MCF 10A (cell line): ENCODE measurements at regions not wholly inside any gene's neighbourhood (a gene's known extent, or its start where the extent isn't known, plus 50 kb on each side); places are given as distances from the start of the nearest gene placed in this dataset.

Experiments
- BruUV-seq: library from RNA; stranded (reverse); fragments of 400-500 nt; replicated peaks from 2 replicates; lab custom pipeline; 2021; lab: Mats Ljungman, UMichigan
- CTCF ChIA-PET: fragments of 300-600 bp; sonication (Branson Sonifier 250); formaldehyde crosslinking; extraction: SDS; loops from one replicate; lab custom pipeline; 2021; ENCODE audit warnings: antibody characterized with exemption, inconsistent platforms; lab: Yijun Ruan, JAX
- POLR2A ChIA-PET: fragments of 300-600, 350-650 bp; sonication (Branson Sonifier 250); formaldehyde crosslinking; extraction: SDS; loops from one replicate; lab custom pipeline; 2020; ENCODE audit warnings: antibody characterized with exemption, inconsistent platforms; lab: Yijun Ruan, JAX
- DNase-seq: peaks from one replicate; pipeline ENCODE4 v3.0.0-alpha.2; 2018; ENCODE audit not compliant: unreplicated experiment
- H3K27ac Mint-ChIP-seq: one replicate; pipeline ENCODE4 v1.8.0; 2022; ENCODE audit warnings: mild to moderate bottlenecking, low read depth, mixed read lengths; ENCODE audit not compliant: unreplicated experiment
- H3K27me3 Mint-ChIP-seq: one replicate; pipeline ENCODE4 v1.8.0; 2022; ENCODE audit warnings: mixed read lengths; ENCODE audit not compliant: insufficient read depth, unreplicated experiment
- H3K36me3 Mint-ChIP-seq: one replicate; pipeline ENCODE4 v1.8.0; 2022; ENCODE audit warnings: mild to moderate bottlenecking, moderate library complexity, mixed read lengths; ENCODE audit not compliant: insufficient read depth, unreplicated experiment
- H3K4me1 Mint-ChIP-seq: one replicate; pipeline ENCODE4 v1.8.0; 2022; ENCODE audit warnings: mixed read lengths; ENCODE audit not compliant: insufficient read depth, unreplicated experiment
- H3K4me3 Mint-ChIP-seq: one replicate; pipeline ENCODE4 v1.8.0; 2022; ENCODE audit warnings: mild to moderate bottlenecking, moderate library complexity, mixed read lengths; ENCODE audit not compliant: unreplicated experiment
- H3K9me3 Mint-ChIP-seq: one replicate; pipeline ENCODE4 v1.8.0; 2022; ENCODE audit warnings: mixed read lengths; ENCODE audit not compliant: unreplicated experiment
- intact Hi-C: fragments of 100-400 bp; cut with micrococcal nuclease; formaldehyde crosslinking; loops from 2 replicates; pipeline ENCODE4 v1.14.1; 2022
- TF ChIP-seq, protein P1 (sequence below): fragments of 200-600 bp; IDR thresholded peaks from one replicate; pipeline ENCODE4 v1.8.0; 2022; ENCODE audit warnings: antibody characterized with exemption, mild to moderate bottlenecking; ENCODE audit not compliant: unreplicated experiment

DNA sequence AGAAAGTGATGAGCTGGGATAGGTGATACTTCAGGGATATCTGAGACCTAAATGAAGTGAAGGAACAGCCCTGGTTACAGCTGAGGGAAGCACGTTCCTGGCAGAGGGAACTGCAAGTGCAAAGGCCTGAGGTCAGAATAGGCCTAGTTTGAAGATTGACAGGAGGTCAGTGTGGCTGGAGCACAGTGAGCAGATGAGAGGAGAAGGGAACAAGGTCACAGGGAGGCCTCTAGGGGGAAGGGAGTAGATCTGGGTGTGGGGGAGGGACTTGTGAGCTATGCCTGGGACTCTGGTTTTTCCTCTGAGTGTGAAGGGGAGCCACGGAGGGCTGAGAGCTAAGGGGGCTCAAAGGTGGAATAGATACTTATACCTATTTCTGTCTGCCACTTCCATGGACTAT is 736.4 kb downstream of the MATN1 start:
- TF ChIP-seq, protein P1, sequence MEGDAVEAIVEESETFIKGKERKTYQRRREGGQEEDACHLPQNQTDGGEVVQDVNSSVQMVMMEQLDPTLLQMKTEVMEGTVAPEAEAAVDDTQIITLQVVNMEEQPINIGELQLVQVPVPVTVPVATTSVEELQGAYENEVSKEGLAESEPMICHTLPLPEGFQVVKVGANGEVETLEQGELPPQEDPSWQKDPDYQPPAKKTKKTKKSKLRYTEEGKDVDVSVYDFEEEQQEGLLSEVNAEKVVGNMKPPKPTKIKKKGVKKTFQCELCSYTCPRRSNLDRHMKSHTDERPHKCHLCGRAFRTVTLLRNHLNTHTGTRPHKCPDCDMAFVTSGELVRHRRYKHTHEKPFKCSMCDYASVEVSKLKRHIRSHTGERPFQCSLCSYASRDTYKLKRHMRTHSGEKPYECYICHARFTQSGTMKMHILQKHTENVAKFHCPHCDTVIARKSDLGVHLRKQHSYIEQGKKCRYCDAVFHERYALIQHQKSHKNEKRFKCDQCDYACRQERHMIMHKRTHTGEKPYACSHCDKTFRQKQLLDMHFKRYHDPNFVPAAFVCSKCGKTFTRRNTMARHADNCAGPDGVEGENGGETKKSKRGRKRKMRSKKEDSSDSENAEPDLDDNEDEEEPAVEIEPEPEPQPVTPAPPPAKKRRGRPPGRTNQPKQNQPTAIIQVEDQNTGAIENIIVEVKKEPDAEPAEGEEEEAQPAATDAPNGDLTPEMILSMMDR: no peak
- H3K4me1 Mint-ChIP-seq: no peaks in the 10 kb centered on the region
- no peak overlapping the region for H3K4me3 Mint-ChIP-seq
- intact Hi-C loops: no loop called here
- H3K9me3 Mint-ChIP-seq: no peaks in the 10 kb centered on the region
- no peak overlapping the region for H3K27ac Mint-ChIP-seq
- BruUV-seq: no TSS peak
- DNase-seq: no peak
- ChIA-PET POLR2A (no interaction called here), CTCF (no interaction called here)
- H3K27me3 Mint-ChIP-seq: no peaks in the 10 kb centered on the region
- no peaks in the 10 kb centered on the region for H3K36me3 Mint-ChIP-seq

- peaks cover 14% of the 10 kb centered on the region for H3K27me3 Mint-ChIP-seq
- no peaks in the 10 kb centered on the region for H3K4me1 Mint-ChIP-seq
- TF ChIP-seq, protein P1: no peak
- H3K4me3 Mint-ChIP-seq: no peak overlapping the region
- no TSS peak for BruUV-seq
- no peaks in the 10 kb centered on the region for H3K9me3 Mint-ChIP-seq
- no peak for DNase-seq
- H3K36me3 Mint-ChIP-seq: no peaks in the 10 kb centered on the region
- intact Hi-C loops: no loop called here
- ChIA-PET POLR2A (no interaction called here), CTCF (no interaction called here)
- H3K27ac Mint-ChIP-seq: no peak overlapping the region
Observed at GRCh38 chr1:29985606-29985945, 737.8 kb downstream of the MATN1 start.

GRCh38 chr1:29984862-29985605 is 738.4 kb downstream of the MATN1 start:
- Mint-ChIP-seq H3K9me3 (no peaks in the 10 kb centered on the region), H3K36me3 (no peaks in the 10 kb centered on the region), H3K27ac (no peak overlapping the region), H3K4me1 (no peaks in the 10 kb centered on the region), H3K27me3 (peaks cover 19% of the 10 kb centered on the region), H3K4me3 (no peak overlapping the region)
- POLR2A ChIA-PET: interaction anchor here (0.5 kb wide), 1 partner anchor 275 kb away, joined by 3 read pairs; no protein-coding TSS in a partner anchor
- no TSS peak for BruUV-seq
- TF ChIP-seq, protein P1: no peak
- no peak for DNase-seq
- CTCF ChIA-PET: no interaction called here
- intact Hi-C loops: no loop called here

- Mint-ChIP-seq H3K4me3 (no peak overlapping the region), H3K9me3 (no peaks in the 10 kb centered on the region), H3K27ac (no peak overlapping the region), H3K27me3 (peaks cover 27% of the 10 kb centered on the region), H3K4me1 (no peaks in the 10 kb centered on the region), H3K36me3 (no peaks in the 10 kb centered on the region)
- no peak for DNase-seq
- TF ChIP-seq, protein P1: no peak
- intact Hi-C loops: no loop called here
- CTCF ChIA-PET: interaction anchor here (0.7 kb wide), 1 partner anchor 55 kb away, joined by 3 read pairs; no protein-coding TSS in a partner anchor
- no TSS peak for BruUV-seq
- POLR2A ChIA-PET: no interaction called here
Observed at GRCh38 chr1:29984166-29984861, 739.1 kb downstream of the MATN1 start.
